Common myeloid progenitor, CD34-positive (primary cell): ENCODE measurements at regions not wholly inside any gene's neighbourhood (a gene's known extent, or its start where the extent isn't known, plus 50 kb on each side); places are given as distances from the start of the nearest gene placed in this dataset.

Experiments
- CTCF ChIA-PET: fragments of 350-600 bp; sonication (Branson Sonifier 250); formaldehyde crosslinking; loops from one replicate; lab custom pipeline; 2021; ENCODE audit warnings: antibody characterized with exemption; lab: Charles Lee
- POLR2A ChIA-PET: fragments of 350-600 bp; sonication (Branson Sonifier 250); formaldehyde crosslinking; loops from one replicate; lab custom pipeline; 2021; ENCODE audit warnings: antibody characterized with exemption; lab: Charles Lee
- DNase-seq, 3 donors: peaks; one replicate each; pipeline versions ENCODE4 v3.0.0 to v3.0.0-alpha.2; 2013
- H3K27ac ChIP-seq, 2 experiments: 1 replicate in 1 of 2; 2 replicates in 1 of 2; pipeline ENCODE4 v1.7.0; 2013; ENCODE audit warnings: inconsistent platforms in 2 of 2, low read length in 2 of 2, mild to moderate bottlenecking in 2 of 2, low read depth in 1 of 2, moderate library complexity in 1 of 2; ENCODE audit not compliant: severe bottlenecking in 2 of 2, insufficient read depth in 1 of 2, poor library complexity in 1 of 2
- H3K27me3 ChIP-seq, 5 experiments: replicated peaks in 2 of 5; 1 replicate in 3 of 5; 2 replicates in 2 of 5; pipeline versions ENCODE4 v1.6.1 to v1.7.0; 2013; ENCODE audit warnings: low read length in 4 of 5, mild to moderate bottlenecking in 2 of 5, moderate library complexity in 2 of 5, inconsistent platforms in 1 of 5; ENCODE audit not compliant: insufficient read depth in 5 of 5, control insufficient read depth in 4 of 5
- H3K36me3 ChIP-seq, 4 experiments: 1 replicate in 2 of 4; 2 replicates in 2 of 4; pipeline versions ENCODE4 v1.6.1 to v1.7.0; 2013; ENCODE audit warnings: low read length in 3 of 4, control low read depth in 1 of 4, mild to moderate bottlenecking in 1 of 4; ENCODE audit not compliant: control insufficient read depth in 4 of 4, insufficient read depth in 4 of 4
- H3K4me1 ChIP-seq, 4 experiments: 1 replicate in 3 of 4; 2 replicates in 1 of 4; pipeline versions ENCODE4 v1.6.1 to v1.7.1; 2013; ENCODE audit warnings: low read length in 3 of 4, mild to moderate bottlenecking in 3 of 4, control low read depth in 1 of 4, inconsistent platforms in 1 of 4, moderate library complexity in 1 of 4; ENCODE audit not compliant: control insufficient read depth in 4 of 4, insufficient read depth in 4 of 4; ENCODE audit errors: control extremely low read depth in 1 of 4
- H3K4me3 ChIP-seq, 7 experiments: 1 replicate in 4 of 7; 2 replicates in 3 of 7; pipeline versions ENCODE4 v1.5.1 to v1.7.0; 2013; ENCODE audit warnings: mild to moderate bottlenecking in 7 of 7, low read length in 6 of 7, moderate library complexity in 6 of 7, inconsistent platforms in 2 of 7, low read depth in 2 of 7, control low read depth in 1 of 7; ENCODE audit not compliant: insufficient read depth in 4 of 7, control insufficient read depth in 1 of 7; ENCODE audit errors: extremely low read depth in 1 of 7
- H3K9me3 ChIP-seq, 5 experiments: 1 replicate in 4 of 5; 2 replicates in 1 of 5; pipeline versions ENCODE4 v1.6.1 to v1.7.1; 2013; ENCODE audit warnings: low read length in 4 of 5, mild to moderate bottlenecking in 2 of 5, inconsistent platforms in 1 of 5, low read depth in 1 of 5, moderate library complexity in 1 of 5; ENCODE audit not compliant: control insufficient read depth in 4 of 5, insufficient read depth in 2 of 5; ENCODE audit errors: control extremely low read depth in 1 of 5
- WGBS: methylation state at CpG from one replicate; pipeline ENCODE4 v1.1.5; 2013; ENCODE audit not compliant: insufficient coverage; 5-methylcytosine and 5-hydroxymethylcytosine counted together

GRCh38 chr7:45343746-45344145 lies 186.2 kb downstream of the RAMP3 start:
- Histone ChIP-seq H3K27ac (no peak overlapping the region), H3K9me3 (no peaks in the 10 kb centered on the region), H3K4me1 (no peaks in the 10 kb centered on the region), H3K27me3 (peaks cover 0 to 3% (median 0%) of the 10 kb centered on the region in 5 experiments), H3K36me3 (no peaks in the 10 kb centered on the region), H3K4me3 (no peak overlapping the region)
- CTCF ChIA-PET, result no interaction called here
- POLR2A ChIA-PET, result no interaction called here
- no peak for DNase-seq
- 47% methylated on average over 6 of the region's 6 CpGs for WGBS

GRCh38 chr7:45347804-45348203 lies 190.2 kb downstream of the RAMP3 start:
- H3K4me1 ChIP-seq, result no peaks in the 10 kb centered on the region
- 73% methylated on average over 2 of the region's 2 CpGs for WGBS
- H3K27me3 ChIP-seq, result peaks cover 0 to 3% (median 0%) of the 10 kb centered on the region in 5 experiments
- no peaks in the 10 kb centered on the region for H3K36me3 ChIP-seq
- H3K4me3 ChIP-seq, result no peak overlapping the region
- POLR2A ChIA-PET, result no interaction called here
- H3K9me3 ChIP-seq, result no peaks in the 10 kb centered on the region
- no peak overlapping the region for H3K27ac ChIP-seq
- CTCF ChIA-PET, result no interaction called here
- no peak for DNase-seq

GRCh38 chr7:45349090-45349489 lies 191.5 kb downstream of the RAMP3 start:
- 100% methylated on average over 1 of the region's 4 CpGs for WGBS
- CTCF ChIA-PET, result no interaction called here
- POLR2A ChIA-PET, result no interaction called here

GRCh38 chr7:45350896-45351295 lies 193.3 kb downstream of the RAMP3 start:
- ChIA-PET POLR2A (no interaction called here), CTCF (no interaction called here)
- Histone ChIP-seq H3K9me3 (no peaks in the 10 kb centered on the region), H3K4me3 (no peak overlapping the region), H3K27me3 (peaks cover 0 to 3% (median 0%) of the 10 kb centered on the region in 5 experiments), H3K27ac (no peak overlapping the region), H3K36me3 (no peaks in the 10 kb centered on the region), H3K4me1 (no peaks in the 10 kb centered on the region)
- WGBS, result no CpG with 5 or more reads among the region's 3 CpGs
- no peak for DNase-seq

More at GRCh38 chr7:45349090-45349489, 191.5 kb downstream of the RAMP3 start:
- H3K27ac ChIP-seq, result no peak overlapping the region
- no peak overlapping the region for H3K4me3 ChIP-seq
- no peaks in the 10 kb centered on the region for H3K36me3 ChIP-seq
- H3K4me1 ChIP-seq, result no peaks in the 10 kb centered on the region
- H3K9me3 ChIP-seq, result no peaks in the 10 kb centered on the region
- DNase-seq, result no peak
- H3K27me3 ChIP-seq, result peaks cover 0 to 3% (median 0%) of the 10 kb centered on the region in 5 experiments

GRCh38 chr7:45358287-45358686 lies 200.7 kb downstream of the RAMP3 start:
- ChIA-PET CTCF (no interaction called here), POLR2A (no interaction called here)
- no peak for DNase-seq
- Histone ChIP-seq H3K36me3 (no peaks in the 10 kb centered on the region), H3K27ac (no peak overlapping the region), H3K4me1 (no peaks in the 10 kb centered on the region), H3K9me3 (peaks cover 0 to 2% (median 0%) of the 10 kb centered on the region in 5 experiments), H3K4me3 (no peak overlapping the region), H3K27me3 (no peaks in the 10 kb centered on the region)
- WGBS, result 87% methylated on average over 2 of the region's 3 CpGs

- CTCF ChIA-PET, result no interaction called here
- POLR2A ChIA-PET, result no interaction called here
- 100% methylated on average over 1 of the region's 1 CpG for WGBS
- H3K27ac ChIP-seq, result no peak overlapping the region
- no peak for DNase-seq
- H3K9me3 ChIP-seq, result peaks cover 0 to 2% (median 0%) of the 10 kb centered on the region in 5 experiments
- no peaks in the 10 kb centered on the region for H3K4me1 ChIP-seq
- no peak overlapping the region for H3K4me3 ChIP-seq
- H3K36me3 ChIP-seq, result no peaks in the 10 kb centered on the region
- peaks cover 0 to 2% (median 0%) of the 10 kb centered on the region in 5 experiments for H3K27me3 ChIP-seq
Measured at GRCh38 chr7:45359250-45359649, 201.7 kb downstream of the RAMP3 start.

- no peaks in the 10 kb centered on the region for H3K36me3 ChIP-seq
- CTCF ChIA-PET, result no interaction called here
- no peaks in the 10 kb centered on the region for H3K4me1 ChIP-seq
- WGBS, result 95% methylated on average over 4 of the region's 4 CpGs
- peaks cover 0 to 2% (median 0%) of the 10 kb centered on the region in 5 experiments for H3K9me3 ChIP-seq
- POLR2A ChIA-PET, result no interaction called here
- no peak overlapping the region for H3K4me3 ChIP-seq
- no peak overlapping the region for H3K27ac ChIP-seq
- H3K27me3 ChIP-seq, result peaks cover 0 to 2% (median 0%) of the 10 kb centered on the region in 5 experiments
- no peak for DNase-seq
Measured at GRCh38 chr7:45359776-45360175, 202.2 kb downstream of the RAMP3 start.
